ENCODE measurements at regions not wholly inside any gene's neighbourhood (a gene's known extent, or its start where the extent isn't known, plus 50 kb on each side); places are given as distances from the start of the nearest gene placed in this dataset.
A peak's percentile ranks its signal among the peaks of the same experiment; 100 is the strongest.

GRCh38 chr2:46846536-46846935 is 69.1 kb downstream of the MCFD2 start:
- H3K4me3 ChIP-seq (ENCODE audit: control insufficient read depth, low read depth, low read length) = no peak overlapping the region
- TF ChIP-seq CTCF (conservative IDR thresholded peaks at IDR 0.05; ENCODE audit: control insufficient read depth, insufficient read depth, low read depth, low read length) = no peak
- peak; percentile 58 for DNase-seq (ENCODE audit: low read depth)

GRCh38 chr2:46845542-46846486 is 69.8 kb downstream of the MCFD2 start:
- no peak for TF ChIP-seq CTCF (conservative IDR thresholded peaks at IDR 0.05; ENCODE audit: control insufficient read depth, insufficient read depth, low read depth, low read length)
- no peak for DNase-seq (ENCODE audit: low read depth)

GRCh38 chr2:46844443-46844842 is 71.2 kb downstream of the MCFD2 start:
- TF ChIP-seq CTCF (conservative IDR thresholded peaks at IDR 0.05; ENCODE audit: control insufficient read depth, insufficient read depth, low read depth, low read length) = no peak
- no peak overlapping the region for H3K4me3 ChIP-seq (ENCODE audit: control insufficient read depth, low read depth, low read length)
- no peak for DNase-seq (ENCODE audit: low read depth)

More at GRCh38 chr2:46845542-46846486, 69.8 kb downstream of the MCFD2 start:
- no peak overlapping the region for H3K4me3 ChIP-seq (ENCODE audit: control insufficient read depth, low read depth, low read length)

- TF ChIP-seq CTCF (conservative IDR thresholded peaks at IDR 0.05; ENCODE audit: control insufficient read depth, insufficient read depth, low read depth, low read length) = no peak
- no peak for DNase-seq (ENCODE audit: low read depth)
Measured at GRCh38 chr2:46844034-46844433, 71.6 kb downstream of the MCFD2 start.

GRCh38 chr2:46843316-46843715 is 72.3 kb downstream of the MCFD2 start:
- no peak overlapping the region for H3K4me3 ChIP-seq (ENCODE audit: control insufficient read depth, low read depth, low read length)
- TF ChIP-seq CTCF (conservative IDR thresholded peaks at IDR 0.05; ENCODE audit: control insufficient read depth, insufficient read depth, low read depth, low read length) = no peak
- DNase-seq (ENCODE audit: low read depth) = no peak

More at GRCh38 chr2:46844034-46844433, 71.6 kb downstream of the MCFD2 start:
- no peak overlapping the region for H3K4me3 ChIP-seq (ENCODE audit: control insufficient read depth, low read depth, low read length)

- no peak overlapping the region for H3K4me3 ChIP-seq (ENCODE audit: control insufficient read depth, low read depth, low read length)
- no peak for TF ChIP-seq CTCF (conservative IDR thresholded peaks at IDR 0.05; ENCODE audit: control insufficient read depth, insufficient read depth, low read depth, low read length)
- DNase-seq (ENCODE audit: low read depth) = no peak
Measured at GRCh38 chr2:46842876-46843275, 72.7 kb downstream of the MCFD2 start.
